ENCODE measurements at regions not wholly inside any gene's neighbourhood (a gene's known extent, or its start where the extent isn't known, plus 50 kb on each side); places are given as distances from the start of the nearest gene placed in this dataset.

DNA sequence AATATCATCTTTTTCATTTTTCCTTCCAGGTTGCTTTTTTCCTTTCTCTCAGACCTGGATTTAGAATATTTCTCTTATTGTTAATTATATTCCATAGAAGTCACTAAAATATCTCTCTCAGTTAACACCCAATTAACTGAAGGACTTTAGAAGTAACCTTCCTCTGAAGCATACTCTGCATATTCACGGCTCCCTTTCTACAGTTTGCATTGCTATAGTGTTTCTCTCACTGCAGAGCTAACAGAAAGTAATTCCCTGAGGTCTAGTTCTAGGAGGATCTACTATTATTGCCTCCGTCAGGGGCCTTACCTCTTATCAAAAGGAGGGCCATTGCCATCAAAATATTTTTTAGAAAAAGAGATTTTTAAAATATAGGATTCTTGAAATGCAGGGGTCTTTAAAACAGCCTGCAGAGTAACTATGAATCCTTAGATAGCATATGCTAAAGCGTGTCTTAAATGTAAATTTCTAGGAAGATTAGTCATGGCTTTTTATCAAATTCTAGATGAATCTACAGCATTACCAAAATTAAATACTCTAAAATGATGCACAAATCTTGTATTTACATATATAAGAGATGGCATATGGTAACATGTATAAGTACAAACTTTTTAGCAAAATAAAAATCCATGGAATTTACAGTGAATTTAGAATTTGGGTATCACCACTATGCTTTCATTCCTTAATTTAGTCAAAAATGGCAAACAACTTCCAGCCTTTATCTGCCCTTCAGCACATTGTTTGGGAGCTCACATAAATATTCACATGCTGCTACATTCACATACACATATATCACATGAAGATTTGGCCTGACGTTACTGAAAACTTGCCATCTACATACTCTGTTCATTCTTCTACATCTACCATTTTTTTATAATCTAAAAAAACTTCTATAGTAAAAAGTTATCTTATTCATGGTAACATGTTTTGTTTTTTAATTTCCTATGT lies 696.8 kb downstream of the OTOL1 start:
- DNase-seq (ENCODE audit: low spot score): no peak

DNA sequence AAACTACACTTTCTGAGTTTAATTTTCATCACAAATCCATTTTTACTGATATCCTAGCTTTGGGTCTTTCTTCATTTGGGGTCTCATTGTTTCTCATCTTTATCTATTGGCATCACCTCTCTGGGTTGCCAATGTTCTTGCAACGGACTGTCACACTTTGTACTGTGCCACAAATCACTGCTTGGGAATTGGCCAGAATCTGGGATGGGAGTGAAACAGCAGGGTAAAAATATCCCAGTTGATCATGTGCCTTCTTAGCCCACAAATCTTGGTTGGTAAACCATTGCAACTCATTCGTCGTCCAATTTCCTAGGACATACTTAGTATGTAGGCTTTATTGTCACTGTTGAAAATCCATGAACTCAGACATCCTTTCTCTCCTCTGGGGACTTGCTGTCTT lies 698.5 kb downstream of the OTOL1 start:
- DNase-seq (ENCODE audit: low spot score): no peak

DNA sequence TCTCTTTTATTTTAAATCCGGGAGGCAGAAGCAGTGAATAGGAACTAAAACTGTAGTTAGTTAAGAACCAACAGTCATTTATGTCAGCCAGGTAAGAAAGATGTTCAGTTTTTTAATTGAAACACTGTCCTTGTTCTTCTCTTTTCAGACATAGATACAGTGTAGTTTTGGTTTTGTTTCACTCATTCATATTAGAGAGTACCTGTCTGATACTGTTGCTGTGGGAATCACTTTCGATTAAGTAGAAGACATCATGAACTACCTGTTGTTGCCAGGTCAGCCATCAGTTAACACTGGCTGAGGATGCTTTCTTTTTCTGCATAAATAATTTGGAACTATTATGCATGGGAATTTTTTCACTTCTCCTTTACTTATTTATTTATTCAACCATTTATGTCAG lies 700.4 kb downstream of the OTOL1 start:
- no peak for DNase-seq (ENCODE audit: low spot score)

DNA sequence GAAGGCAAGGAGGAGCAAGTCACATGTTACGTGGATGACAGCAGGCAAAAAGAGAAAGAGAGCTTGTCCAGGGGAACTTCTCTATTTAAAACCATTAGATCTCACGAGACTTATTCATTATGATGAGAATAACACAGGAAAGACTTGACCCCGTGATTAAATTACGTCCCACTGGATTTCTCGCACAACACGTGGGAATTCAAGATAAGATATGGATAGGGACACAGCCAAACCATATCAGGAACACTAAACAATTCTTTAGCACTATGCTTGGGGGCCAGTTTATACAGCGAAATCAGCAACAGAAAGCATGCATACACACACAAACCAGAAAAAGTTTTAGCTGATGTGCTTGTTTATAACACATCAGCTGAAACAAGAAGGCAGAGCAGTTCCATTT lies 704.2 kb downstream of the OTOL1 start:
- no peak for DNase-seq (ENCODE audit: low spot score)

DNA sequence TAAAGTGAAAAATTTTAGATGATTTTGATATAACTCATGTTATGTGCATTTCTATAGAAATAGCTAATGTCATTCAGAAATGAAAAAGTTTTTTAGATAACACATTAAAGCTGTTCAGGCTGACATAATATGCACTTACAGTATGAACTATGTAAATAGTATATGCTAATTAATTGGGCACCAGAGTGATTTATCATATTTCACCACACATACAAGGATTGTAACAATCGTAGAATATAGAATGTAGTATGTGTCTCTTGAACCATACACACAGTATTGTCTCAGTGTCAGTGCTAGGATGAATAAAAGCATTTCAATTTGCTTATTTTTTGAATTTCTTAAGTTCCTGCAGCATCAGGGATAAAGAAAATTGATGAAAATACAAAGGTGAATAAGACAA lies 710.0 kb downstream of the OTOL1 start:
- DNase-seq (ENCODE audit: low spot score): no peak

DNA sequence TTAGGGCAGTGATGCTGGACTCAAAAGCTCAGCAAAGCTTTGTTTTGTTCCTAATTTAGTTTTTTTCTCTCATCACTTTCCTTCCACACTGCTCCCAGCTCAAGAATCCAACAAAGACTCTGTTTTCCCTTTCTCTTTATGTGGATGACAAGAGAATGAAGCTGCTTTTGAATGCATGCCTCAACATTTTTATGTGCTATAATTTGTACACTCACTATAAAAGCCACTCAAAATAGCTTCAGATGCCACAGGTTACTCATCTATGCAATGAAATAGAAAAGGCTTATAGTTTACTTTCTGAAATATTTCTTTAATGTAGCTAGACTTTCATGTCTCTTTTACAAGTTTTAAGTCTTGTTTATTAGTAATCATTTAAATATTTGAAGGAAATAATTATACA lies 714.9 kb downstream of the OTOL1 start:
- DNase-seq (ENCODE audit: low spot score): no peak

DNA sequence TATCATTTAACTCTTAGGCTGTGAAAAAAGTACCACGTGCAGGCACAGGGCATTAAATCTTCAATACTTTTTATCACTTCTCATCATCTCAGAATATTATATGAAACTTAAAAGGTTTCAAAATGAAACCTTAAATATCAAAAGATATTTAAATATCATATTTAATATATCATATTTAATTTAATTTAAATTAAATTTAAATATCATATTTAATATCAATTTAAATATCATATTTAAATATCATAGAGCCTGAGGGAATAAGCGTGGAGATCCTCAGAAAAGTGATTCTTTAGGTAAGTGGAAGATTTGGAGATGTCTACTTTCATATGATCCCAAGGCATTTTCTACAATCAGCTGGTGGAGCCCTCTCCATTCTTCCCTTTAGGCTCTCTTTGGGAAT lies 716.6 kb downstream of the OTOL1 start:
- DNase-seq (ENCODE audit: low spot score): no peak

DNA sequence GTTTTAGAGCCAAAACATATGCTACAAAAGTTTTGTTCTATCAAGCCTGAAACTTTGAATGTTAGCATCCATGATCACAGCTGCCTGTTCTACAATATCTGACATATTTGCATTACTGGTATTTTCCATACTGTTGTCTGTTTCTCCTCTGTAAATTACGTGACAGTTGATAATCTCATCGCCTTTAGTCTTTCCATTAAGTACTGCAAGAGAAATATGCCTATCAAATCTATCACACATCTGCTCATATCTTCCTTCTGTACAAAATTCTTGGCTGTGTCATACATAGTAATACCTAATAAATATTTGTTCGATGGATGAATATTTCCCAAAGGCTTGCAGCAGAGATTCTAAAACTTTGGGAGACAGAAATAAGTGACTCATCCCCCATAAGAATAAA lies 717.3 kb downstream of the OTOL1 start:
- no peak for DNase-seq (ENCODE audit: low spot score)

DNA sequence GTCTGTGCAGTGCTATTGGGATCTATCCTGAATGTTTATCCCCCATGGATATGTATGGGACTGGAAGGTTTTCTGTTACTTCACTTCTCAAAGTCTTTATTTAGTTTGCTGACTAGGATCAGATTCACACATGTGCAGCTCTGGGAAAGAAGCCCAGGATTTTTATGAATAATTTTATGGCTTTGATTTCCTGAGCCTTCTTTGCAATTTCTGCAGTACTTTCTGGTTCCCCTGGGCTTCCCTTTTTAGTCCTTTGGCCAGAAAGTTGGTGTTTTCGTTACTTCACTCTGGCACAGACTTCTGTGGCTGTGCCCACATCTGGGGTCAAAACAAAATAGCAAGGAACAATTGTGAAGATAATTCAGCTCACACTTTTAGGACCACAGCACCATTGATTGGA lies 721.0 kb downstream of the OTOL1 start:
- no peak for DNase-seq (ENCODE audit: low spot score)

DNA sequence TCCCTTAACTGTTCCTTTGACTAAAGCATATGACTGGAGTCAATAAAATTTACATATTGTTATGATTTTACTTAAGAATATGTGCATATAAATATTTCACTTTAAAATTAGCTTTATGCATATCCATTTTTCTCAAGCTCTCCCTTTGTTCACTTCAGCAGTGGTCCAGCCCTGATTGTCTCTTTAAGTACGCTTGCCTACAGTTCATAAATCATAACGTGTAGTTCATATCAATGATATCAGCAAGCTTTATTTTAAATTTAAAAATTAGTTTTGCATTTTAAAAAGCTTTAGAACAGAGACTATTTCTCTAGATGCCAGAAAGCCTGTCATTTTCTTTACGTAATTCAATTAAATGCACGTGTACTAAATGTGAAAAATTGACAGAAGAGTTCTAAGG lies 721.9 kb downstream of the OTOL1 start:
- DNase-seq (ENCODE audit: low spot score): no peak

DNA sequence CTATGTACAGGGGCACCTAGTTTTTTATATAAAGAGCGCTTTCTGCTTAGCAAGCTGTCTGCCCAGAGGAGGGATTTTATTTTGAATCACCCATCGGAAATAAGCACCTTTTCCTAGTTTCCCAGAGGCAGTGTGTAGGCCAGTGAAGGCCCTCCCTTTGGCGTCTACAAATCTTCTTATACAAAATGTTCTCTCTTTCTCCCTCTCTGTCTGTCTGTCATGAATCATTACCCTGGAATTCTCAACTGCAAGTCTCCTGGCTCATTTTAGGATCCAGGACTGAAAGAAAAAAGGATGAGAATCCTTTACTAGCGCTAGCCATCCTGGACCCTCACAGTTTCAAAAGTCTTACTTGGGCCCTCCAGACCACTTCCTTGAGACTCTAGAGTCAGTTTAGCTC lies 728.1 kb downstream of the OTOL1 start:
- no peak for DNase-seq (ENCODE audit: low spot score)

DNA sequence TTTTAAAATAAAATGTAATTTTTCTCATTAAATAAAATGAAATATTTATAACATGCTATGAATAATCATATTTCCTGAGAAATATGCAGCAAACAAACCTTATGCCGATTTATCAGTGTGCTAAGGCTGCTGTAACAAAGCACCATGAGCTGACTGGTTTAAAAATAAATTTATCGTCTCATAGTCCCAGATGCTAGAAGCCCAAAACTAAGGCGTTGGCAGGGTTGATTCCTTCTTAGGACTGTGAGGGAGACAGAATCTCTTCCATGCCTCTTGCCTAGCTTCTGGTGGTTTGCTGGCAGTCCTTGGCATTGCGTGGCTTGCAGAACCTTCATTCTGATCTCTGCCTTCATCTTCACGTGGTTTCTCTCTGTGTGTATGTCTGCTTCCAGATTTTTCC lies 740.3 kb downstream of the OTOL1 start:
- DNase-seq (ENCODE audit: low spot score): no peak

DNA sequence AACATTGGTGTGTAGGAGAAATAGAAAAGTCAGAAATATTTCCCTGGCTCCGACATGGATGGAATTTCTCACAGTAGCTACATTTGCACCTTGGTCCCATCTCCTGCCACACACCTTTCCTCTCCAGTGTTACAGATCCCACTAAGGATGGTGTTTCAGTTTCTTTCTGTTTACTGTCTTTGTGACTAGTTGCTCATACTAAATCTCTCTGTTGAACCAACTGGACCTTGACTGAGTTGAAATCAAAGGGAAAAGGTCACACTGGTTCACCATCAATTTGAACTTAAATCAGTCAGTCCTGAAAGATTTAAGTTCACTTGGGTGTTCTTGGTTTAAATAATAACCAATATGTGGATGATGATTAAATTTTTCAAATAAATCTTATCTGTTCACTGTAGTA lies 754.2 kb downstream of the OTOL1 start:
- no peak for DNase-seq (ENCODE audit: low spot score)

DNA sequence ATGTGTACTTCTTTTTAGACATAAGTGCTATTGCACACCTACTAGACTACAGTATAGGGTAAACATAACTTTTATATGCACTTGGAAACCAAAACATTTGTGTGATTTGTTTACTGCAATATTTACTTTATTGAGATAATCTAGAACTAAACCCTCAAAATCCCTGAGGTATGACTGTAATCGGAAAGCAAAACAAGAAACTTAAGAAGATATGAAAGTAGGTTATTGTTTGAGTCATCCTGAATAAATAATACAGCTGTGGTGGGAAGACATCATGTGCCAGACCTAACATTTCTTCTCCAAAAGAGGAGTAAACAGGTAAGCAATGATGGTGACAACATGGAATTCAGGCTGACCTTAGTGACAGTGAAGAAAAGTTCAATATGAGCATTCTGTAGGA lies 765.5 kb downstream of the OTOL1 start:
- no peak for DNase-seq (ENCODE audit: low spot score)

DNA sequence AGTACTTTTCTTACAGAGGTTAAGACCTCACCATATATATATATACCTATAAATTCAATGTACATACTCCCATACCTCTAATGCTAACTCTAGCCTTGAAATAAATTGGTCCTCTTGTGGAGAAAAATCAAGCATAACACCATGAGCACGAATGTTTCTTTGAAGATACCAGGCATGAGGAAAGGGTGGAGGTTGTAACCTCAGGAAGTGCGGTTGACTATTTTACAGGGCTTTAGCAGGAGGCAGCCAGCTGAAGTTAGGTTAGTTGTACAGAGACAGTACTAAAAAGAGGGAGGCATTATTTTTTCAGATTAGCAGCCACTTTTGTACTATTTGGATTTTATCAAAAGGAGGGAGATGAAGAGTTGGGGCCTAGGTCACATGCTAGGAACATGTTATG lies 767.0 kb downstream of the OTOL1 start:
- no peak for DNase-seq (ENCODE audit: low spot score)

DNA sequence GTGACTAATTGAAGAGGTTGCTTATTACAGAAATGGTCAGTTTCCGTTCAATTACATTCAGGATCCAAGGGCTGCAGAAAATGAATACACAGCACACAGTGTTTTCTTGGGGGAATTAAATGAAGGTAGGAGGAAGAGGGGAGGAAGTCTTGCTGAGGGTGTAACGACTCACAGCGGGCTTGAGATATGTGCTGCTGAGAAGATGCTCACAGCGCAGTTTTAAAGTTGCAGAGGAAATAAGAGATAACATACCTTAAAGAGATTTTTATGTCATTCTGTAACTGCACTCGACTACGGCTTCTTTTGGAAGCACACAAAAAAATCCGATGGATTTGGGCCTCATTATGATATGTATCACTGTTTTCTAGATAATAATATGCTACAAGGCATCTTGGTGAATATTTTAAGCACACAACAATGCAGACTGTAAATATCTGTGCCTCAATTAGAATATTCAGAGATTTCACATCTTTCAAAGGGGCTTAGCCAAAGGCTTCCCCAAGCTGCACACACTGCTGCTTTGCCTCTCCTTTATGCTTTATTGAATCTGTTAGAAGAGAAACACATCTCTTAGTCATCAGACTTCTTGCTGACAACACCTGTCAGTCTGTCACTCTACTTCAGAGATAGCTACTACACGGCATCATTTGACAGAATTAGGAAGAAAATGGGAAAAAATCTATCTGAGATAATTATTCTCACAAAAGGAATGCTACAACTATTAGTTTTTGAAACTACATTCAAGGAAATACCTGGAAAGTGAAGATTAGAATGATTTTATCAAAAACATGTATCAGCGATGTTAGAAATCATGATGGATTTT lies 773.2 kb downstream of the OTOL1 start:
- no peak for DNase-seq (ENCODE audit: low spot score)

DNA sequence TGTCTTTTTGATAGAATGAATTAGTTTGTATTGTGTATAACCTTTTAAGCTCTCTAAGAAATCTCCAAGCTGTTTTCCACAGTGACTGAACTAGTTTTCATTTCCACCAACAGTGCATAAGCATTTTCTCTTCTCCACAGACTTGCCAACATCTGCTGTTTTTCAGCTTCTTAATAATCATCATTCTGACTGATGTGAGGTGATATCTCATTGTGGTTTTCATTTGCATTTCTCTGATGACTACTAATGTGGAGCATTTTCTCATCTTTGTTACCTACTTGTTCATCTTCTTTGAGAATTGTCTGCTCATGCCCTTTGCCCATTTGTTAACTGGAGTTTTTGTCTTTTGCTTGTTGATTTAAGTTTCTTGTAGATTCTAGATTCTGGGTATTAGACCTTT lies 777.5 kb downstream of the OTOL1 start:
- no peak for DNase-seq (ENCODE audit: low spot score)

DNA sequence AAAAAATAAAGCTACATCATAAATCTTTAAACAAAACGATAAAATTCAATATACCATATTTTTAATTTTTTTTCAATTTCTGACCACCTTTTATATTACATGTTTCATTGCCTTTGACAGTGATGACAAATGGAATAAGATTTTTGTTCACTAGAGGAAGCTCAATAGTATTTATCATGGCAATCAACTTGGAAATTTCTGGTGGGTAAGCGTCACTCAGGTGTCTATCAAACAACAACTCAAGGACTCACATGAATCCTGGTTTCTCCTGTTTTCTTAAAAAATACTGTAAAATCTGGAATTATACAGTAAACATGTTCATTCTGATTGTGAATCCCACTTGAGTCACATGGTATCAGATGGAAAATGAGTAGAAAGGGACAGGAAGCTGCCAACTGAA lies 782.2 kb downstream of the OTOL1 start:
- no peak for DNase-seq (ENCODE audit: low spot score)

DNA sequence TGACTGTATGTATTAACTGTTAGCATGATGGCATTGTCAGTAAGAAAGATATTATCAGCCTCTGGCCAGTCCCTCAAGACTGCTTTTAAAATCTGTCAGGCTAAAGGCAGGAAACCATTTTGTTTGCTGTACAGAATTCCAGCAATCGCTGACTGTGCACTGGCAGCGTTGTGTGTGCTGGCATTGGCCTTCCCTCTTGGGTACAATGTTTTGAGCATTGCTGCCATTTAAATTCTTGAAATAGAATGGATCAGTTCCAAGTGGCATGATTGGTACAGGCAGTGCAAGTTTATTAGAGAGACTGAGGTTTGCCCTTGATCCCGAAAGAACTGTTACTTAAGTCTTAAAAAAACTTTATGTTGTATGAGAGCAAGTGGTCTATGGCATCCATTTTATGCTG lies 788.7 kb downstream of the OTOL1 start:
- DNase-seq (ENCODE audit: low spot score): no peak

DNA sequence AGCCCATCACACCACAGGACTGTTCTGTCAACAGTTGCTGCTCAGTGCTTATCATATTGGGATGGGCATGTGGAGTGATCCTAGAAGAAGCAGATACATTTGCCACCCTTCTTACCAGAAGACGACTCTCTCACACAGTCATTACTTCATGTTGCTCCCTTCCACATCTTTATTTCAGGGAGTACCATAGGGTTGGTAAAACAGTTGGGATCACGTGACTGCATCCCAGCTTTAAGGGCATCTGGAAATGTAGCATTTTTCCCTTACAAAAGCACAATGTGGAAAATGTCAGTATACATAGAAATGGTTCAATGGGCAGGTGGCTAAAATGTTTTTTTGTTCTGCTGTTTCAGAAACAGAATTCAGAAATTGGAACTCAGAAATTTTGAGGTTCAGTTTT lies 791.0 kb downstream of the OTOL1 start:
- no peak for DNase-seq (ENCODE audit: low spot score)

DNA sequence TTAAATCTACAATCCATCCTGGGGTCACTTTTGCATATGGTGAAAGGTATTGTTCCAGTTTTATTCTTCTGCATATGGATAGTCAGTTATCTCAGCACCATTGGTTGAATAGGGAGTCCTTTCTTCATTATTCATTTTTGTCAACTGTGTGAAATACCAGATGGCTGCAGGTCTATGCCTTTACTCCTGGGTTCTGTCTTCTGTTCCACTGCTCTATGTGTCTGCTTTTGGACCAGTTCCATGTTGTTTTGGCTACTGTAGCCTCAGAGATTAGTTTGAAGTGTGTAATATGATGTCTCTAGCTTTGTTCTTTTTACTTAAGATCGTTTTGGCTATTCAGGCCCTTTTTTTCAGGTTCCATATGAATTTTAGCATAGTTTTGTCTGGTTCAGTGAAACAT lies 795.8 kb downstream of the OTOL1 start:
- DNase-seq (ENCODE audit: low spot score): no peak

DNA sequence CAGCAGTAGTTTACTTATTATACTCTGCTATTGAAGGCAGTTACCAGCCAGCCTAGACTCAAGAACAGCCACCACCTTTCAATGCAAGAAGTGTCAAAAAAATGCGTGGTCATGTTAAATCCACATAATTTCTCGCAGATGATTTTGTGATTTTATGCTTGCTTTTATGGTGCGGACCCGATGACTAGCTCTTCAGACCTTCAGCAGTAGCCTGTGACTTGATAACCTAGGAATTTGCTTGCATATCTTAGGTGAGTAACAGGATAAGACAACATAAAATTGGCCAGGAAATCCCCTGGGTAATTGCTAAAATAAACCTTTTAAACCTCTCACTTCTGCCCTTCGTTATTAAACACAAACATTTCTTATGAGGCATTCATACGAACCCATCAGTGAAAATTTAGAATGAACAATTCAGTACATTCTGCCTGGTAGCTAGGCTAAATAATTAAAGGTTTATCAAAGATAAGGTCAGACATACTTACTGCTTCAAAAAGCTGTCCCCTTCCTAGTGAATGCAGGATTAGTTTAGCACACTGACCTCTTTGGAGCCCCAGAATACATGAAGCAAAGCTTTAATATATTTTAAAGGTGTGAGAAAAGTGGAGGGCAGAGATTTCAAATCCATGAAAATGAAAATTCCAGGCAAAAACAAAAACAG lies 798.8 kb downstream of the OTOL1 start:
- DNase-seq (ENCODE audit: low spot score): no peak

All from hematopoietic multipotent progenitor cell treated with erythropoietin and hydrocortisone succinate and interleukin-3 and kit ligand, for 17 days (in vitro differentiated cells).